Thyroid gland (tissue), 4 donors: ENCODE measurements at regions not wholly inside any gene's neighbourhood (a gene's known extent, or its start where the extent isn't known, plus 50 kb on each side); places are given as distances from the start of the nearest gene placed in this dataset.

Source experiments
- CTCF ChIP-seq, 6 experiments: fragments of 200-600 bp in 3 of 6; fragments of 450-650 bp in 3 of 6; sonication (generic) in 3 of 6; IDR thresholded peaks; one replicate each; pipeline ENCODE4 v1.5.1; 2016 to 2019; ENCODE audit warnings: antibody characterized with exemption in 6 of 6, mild to moderate bottlenecking in 2 of 6, inconsistent platforms in 1 of 6, moderate library complexity in 1 of 6
- POLR2A ChIP-seq, 2 donors: fragments of 450-650 bp; IDR thresholded peaks; one replicate each; pipeline ENCODE4 v1.6.1; 2017; ENCODE audit warnings: antibody characterized with exemption in 2 of 2, mild to moderate bottlenecking in 2 of 2, moderate library complexity in 1 of 2

DNA sequence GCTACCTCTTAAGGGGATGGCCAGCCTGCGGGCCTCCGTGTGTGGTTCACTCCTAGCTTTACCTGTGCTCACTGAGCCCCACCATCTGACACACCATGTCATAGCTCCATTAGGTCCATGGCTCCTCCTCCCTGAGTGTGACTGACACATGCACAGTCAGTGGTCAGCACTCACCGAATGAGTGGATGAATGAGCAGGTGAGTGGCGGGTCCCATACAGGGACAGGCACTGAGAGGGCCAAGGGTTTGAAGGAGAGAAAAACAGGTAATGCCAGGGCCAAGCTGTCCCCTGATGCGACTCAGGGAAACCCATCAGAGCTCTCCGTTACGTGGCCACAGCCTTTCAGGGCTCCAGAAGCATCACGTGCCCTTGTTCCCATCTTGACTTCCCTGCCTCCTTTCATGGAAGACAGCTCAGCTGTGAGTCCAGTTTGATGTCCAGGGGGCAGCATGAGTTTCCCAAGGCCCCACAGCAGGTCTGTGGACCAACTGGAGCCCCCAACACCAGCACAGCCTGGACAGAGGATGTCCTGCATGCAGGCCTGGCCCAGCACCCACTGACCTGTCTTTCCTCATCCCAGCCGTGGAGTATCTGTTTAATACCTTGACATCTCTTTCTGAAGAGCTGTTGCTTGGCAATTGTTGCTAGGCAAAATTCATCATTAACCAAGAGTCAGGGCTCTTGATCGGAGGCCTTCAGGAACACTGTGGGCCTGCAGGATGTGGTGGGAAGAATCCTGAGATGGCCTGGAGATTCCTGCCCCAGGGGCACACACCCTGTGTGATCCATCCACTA lies 84.4 kb downstream of the PLXNA1 start:
- no peak for TF ChIP-seq CTCF (IDR thresholded peaks at IDR 0.05)
- TF ChIP-seq POLR2A (IDR thresholded peaks at IDR 0.05) = no peak
